ENCODE measurements at regions not wholly inside any gene's neighbourhood (a gene's known extent, or its start where the extent isn't known, plus 50 kb on each side); places are given as distances from the start of the nearest gene placed in this dataset.

DNA sequence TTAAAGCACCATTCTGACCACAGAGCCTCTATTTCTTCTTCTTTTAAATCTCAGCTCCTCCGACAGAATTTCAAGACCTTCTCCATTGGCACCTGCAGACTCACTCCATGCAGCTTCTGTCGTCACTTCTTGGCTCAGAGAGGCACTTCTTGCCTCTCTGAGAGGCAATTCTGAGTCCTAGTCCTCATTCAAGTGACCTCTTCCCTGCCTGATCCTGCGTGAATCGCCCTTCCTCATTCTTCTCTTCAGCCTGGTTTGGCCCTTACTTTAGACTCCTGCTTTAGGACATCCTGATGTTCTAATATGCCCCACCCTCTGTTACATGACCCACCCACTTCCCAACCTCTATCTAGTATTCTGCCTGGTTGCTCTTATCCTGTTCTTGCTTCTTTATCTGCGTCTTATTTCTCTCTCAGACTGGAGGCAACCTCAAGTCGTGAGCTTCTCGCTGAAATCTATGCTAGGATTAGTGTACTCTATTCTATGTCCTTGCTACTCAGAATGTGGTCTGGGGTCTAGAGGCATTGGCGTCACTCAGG lies 55.6 kb upstream of the CISTR start:
- DNase-seq (ENCODE audit: low read depth): no peak
- TF ChIP-seq, protein P1, sequence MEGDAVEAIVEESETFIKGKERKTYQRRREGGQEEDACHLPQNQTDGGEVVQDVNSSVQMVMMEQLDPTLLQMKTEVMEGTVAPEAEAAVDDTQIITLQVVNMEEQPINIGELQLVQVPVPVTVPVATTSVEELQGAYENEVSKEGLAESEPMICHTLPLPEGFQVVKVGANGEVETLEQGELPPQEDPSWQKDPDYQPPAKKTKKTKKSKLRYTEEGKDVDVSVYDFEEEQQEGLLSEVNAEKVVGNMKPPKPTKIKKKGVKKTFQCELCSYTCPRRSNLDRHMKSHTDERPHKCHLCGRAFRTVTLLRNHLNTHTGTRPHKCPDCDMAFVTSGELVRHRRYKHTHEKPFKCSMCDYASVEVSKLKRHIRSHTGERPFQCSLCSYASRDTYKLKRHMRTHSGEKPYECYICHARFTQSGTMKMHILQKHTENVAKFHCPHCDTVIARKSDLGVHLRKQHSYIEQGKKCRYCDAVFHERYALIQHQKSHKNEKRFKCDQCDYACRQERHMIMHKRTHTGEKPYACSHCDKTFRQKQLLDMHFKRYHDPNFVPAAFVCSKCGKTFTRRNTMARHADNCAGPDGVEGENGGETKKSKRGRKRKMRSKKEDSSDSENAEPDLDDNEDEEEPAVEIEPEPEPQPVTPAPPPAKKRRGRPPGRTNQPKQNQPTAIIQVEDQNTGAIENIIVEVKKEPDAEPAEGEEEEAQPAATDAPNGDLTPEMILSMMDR (IDR thresholded peaks at IDR 0.05; ENCODE audit: low read depth, low read length): no peak
- TF ChIP-seq MYC (IDR thresholded peaks at IDR 0.05; ENCODE audit: low read depth, low read length) (no peak), MAX (IDR thresholded peaks at IDR 0.05; ENCODE audit: low read depth, low read length) (no peak), POLR2A (IDR thresholded peaks at IDR 0.05; ENCODE audit: extremely low read depth, insufficient read length) (no peak)

GRCh38 chr12:53808023-53808705 lies 56.4 kb upstream of the CISTR start:
- no peak overlapping the region for H3K4me3 ChIP-seq (ENCODE audit: low read depth, low read length)
- TF ChIP-seq MYC (IDR thresholded peaks at IDR 0.05; ENCODE audit: low read depth, low read length): no peak
- no peak for TF ChIP-seq POLR2A (IDR thresholded peaks at IDR 0.05; ENCODE audit: extremely low read depth, insufficient read length)
- TF ChIP-seq, protein P1 (IDR thresholded peaks at IDR 0.05; ENCODE audit: low read depth, low read length): no peak
- no peak for TF ChIP-seq MAX (IDR thresholded peaks at IDR 0.05; ENCODE audit: low read depth, low read length)
- no peak for DNase-seq (ENCODE audit: low read depth)

More for the DNA sequence above, 55.6 kb upstream of the CISTR start:
- no peak overlapping the region for H3K4me3 ChIP-seq (ENCODE audit: low read depth, low read length)

DNA sequence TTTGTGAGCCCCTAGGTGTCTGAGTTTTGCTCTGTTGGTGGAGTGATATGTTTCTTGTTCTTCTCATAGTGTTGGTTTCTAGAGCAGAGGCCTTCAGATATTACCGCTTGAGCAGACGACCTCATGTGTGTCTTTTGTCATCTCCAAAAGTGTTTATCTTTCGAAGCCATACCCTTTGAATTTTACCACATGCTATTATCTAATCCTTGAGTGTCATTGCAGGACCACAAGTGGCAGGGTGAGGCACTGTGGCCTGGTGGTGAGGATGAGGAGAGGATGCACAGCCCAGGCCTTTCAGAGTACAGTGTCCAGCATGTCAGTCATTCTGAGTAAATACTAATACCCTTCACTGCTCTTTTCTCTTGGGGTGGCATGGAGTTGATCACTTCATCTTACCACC lies 57.2 kb upstream of the CISTR start:
- H3K4me3 ChIP-seq (ENCODE audit: low read depth, low read length): no peak overlapping the region
- no peak for DNase-seq (ENCODE audit: low read depth)
- TF ChIP-seq, protein P1 (IDR thresholded peaks at IDR 0.05; ENCODE audit: low read depth, low read length): no peak
- no peak for TF ChIP-seq POLR2A (IDR thresholded peaks at IDR 0.05; ENCODE audit: extremely low read depth, insufficient read length)

DNA sequence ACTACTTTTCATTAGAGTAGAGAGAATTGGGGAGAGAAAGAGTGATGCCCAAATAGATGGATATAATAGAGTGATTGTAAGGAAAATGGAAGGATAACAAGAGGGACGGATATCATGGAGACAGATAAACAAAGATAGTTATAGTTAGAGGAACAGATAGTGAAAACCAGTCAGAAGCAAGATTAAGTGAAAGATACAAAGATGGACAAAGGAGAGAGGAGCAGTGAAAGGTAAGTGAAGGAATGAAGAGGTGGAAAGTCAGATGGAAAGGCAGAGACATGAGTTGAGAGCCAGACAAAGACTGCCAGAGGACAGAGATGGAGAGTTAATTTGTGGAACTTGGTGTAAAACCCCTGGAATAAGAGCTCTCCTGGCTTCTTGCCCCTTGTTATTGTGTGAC lies 59.2 kb upstream of the CISTR start:
- no peak overlapping the region for H3K4me3 ChIP-seq (ENCODE audit: low read depth, low read length)
- no peak for TF ChIP-seq MAX (IDR thresholded peaks at IDR 0.05; ENCODE audit: low read depth, low read length)
- TF ChIP-seq MYC (IDR thresholded peaks at IDR 0.05; ENCODE audit: low read depth, low read length): no peak
- TF ChIP-seq, protein P1 (IDR thresholded peaks at IDR 0.05; ENCODE audit: low read depth, low read length): no peak
- no peak for TF ChIP-seq POLR2A (IDR thresholded peaks at IDR 0.05; ENCODE audit: extremely low read depth, insufficient read length)
- DNase-seq (ENCODE audit: low read depth): no peak

DNA sequence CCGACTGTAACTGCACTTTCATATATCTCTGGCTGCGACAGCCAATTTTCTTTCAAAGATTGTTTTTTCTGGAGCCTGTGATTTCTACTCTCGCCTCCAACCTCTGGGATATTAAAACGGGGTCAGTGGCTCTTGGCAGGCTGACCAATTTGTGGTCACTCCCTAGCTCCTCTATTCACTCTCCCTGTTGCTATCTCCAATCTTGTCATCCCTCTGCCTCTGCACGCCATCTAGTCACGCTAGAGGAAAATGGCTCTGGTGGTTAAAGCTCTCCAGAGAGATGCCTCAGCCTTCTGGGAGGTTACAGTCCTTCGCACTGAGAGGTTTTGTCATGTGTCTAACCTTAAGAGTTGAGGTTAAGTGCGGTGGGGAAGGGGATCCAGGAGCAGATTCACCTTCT lies 59.8 kb upstream of the CISTR start:
- no peak for DNase-seq (ENCODE audit: low read depth)
- TF ChIP-seq POLR2A (IDR thresholded peaks at IDR 0.05; ENCODE audit: extremely low read depth, insufficient read length): no peak
- TF ChIP-seq MYC (IDR thresholded peaks at IDR 0.05; ENCODE audit: low read depth, low read length): no peak
- TF ChIP-seq MAX (IDR thresholded peaks at IDR 0.05; ENCODE audit: low read depth, low read length): no peak
- TF ChIP-seq, protein P1 (IDR thresholded peaks at IDR 0.05; ENCODE audit: low read depth, low read length): no peak
- no peak overlapping the region for H3K4me3 ChIP-seq (ENCODE audit: low read depth, low read length)

All from NB4 (cell line).